Large intestine (tissue), 3 donors: ENCODE measurements at regions not wholly inside any gene's neighbourhood (a gene's known extent, or its start where the extent isn't known, plus 50 kb on each side); places are given as distances from the start of the nearest gene placed in this dataset.
"Not testable (repeated sequence)": the region's sequence is repeated elsewhere in the genome, so short reads cannot be mapped to it uniquely, and the experiment has no call there.

Experiments used
- DNase-seq, 2 donors: peaks; one replicate each; pipeline versions ENCODE4 v3.0.0 to v3.0.0-alpha.2; 2013
- H3K27ac ChIP-seq: one replicate; pipeline ENCODE4 v1.5.1; 2013; ENCODE audit warnings: low read length
- H3K27me3 ChIP-seq: 2 replicates; pipeline ENCODE4 v1.6.1; 2013; ENCODE audit warnings: low read length; ENCODE audit not compliant: control insufficient read depth, insufficient read depth
- H3K36me3 ChIP-seq: 2 replicates; pipeline ENCODE4 v1.6.1; 2013; ENCODE audit warnings: low read length; ENCODE audit not compliant: control insufficient read depth, insufficient read depth
- H3K4me1 ChIP-seq: one replicate; pipeline ENCODE4 v1.6.1; 2013; ENCODE audit warnings: low read length; ENCODE audit not compliant: control insufficient read depth, insufficient read depth
- H3K4me3 ChIP-seq: one replicate; pipeline ENCODE4 v1.5.1; 2013; ENCODE audit warnings: low read length
- H3K9me3 ChIP-seq: one replicate; pipeline ENCODE4 v1.6.1; 2013; ENCODE audit warnings: mild to moderate bottlenecking, low read depth, low read length, moderate library complexity; ENCODE audit not compliant: control insufficient read depth
- WGBS: methylation state at CpG from one replicate; pipeline ENCODE4 v1.1.5; 2013; ENCODE audit warnings: low lambda C conversion rate; ENCODE audit not compliant: insufficient coverage; 5-methylcytosine and 5-hydroxymethylcytosine counted together

DNA sequence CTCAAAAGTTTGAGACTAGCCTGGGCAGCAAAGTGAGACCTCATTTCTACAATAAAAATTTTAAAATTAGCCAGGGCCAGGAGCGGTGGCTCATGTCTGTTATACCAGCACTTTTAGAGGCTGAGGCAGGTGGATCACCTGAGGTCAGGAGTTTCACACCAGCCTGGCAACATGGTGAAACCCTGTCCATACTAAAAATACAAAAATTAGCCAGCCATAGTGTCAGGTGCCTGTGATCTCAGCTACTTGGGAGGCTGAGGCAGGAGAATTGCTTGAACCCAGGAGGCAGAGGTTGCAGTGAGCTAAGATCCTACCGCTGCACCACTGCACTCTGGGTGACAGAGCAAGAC lies 85.1 kb upstream of the MAP4 start:
- not testable (repeated sequence) for H3K27me3 ChIP-seq, H3K27ac ChIP-seq, H3K9me3 ChIP-seq, H3K4me3 ChIP-seq, DNase-seq, H3K4me1 ChIP-seq, H3K36me3 ChIP-seq
- no CpG with 5 or more reads among the region's 2 CpGs for WGBS

DNA sequence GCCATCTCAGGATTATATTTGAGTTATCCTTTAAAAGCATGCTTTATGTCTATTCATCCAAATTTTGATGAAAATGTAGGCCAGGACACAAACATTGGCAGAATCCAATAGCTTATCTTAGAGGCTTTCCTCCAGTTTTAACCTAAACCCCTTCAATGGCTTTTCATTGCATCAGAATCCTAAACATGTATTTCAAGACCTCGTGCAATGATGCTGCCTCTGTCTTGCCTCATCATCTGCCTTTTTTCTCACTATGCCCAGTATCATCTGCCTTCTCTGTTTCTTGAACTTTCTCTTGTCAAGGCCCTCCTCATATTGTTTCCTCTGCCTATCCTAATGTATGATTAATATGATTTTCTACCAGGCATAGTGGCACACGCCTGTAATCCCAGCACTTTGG lies 76.1 kb upstream of the MAP4 start:
- no peak for DNase-seq
- Histone ChIP-seq H3K4me3 (no peak overlapping the region), H3K9me3 (no peaks in the 10 kb centered on the region), H3K27me3 (no peaks in the 10 kb centered on the region), H3K4me1 (peaks cover 2% of the 10 kb centered on the region), H3K36me3 (no peaks in the 10 kb centered on the region), H3K27ac (no peak overlapping the region)
- WGBS = 94% methylated on average over 2 of the region's 2 CpGs

DNA sequence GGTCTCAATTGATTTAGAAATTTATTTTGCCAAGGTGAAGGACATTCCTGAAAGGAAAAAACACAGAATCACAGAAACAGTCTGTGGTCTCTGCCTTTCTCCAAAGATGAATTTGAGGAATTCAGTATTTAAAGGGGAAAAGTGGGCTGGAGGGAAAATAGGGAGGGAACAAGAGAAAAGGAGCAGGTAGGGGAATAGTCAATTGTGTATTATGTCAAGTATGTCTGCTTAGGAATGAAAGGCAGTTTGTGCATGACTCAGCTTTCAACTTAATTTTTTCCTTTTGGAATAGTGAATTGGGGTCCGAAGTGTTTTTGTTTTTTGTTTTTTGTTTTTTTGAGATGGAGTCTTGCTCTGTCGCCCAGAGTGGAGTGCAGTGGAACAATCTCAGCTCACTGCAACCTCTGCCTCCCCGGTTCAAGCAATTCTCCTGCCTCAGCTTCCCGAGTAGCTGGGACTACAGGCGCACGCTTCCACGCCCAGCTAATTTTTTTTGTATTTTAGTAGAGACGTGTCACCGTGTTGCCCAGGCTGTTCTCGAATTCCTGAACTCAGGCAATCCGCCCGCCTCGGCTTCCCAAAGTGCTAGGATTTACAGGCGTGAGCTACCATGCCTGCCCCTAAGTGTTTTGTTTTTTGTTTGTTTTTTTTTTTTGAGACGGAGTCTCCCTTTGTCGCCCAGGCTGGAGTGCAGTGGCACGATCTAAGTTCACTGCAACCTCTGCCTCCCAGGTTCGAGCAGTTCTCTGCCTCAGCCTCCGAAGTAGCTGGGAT lies 74.1 kb upstream of the MAP4 start:
- Histone ChIP-seq H3K9me3 (no peaks in the 10 kb centered on the region), H3K4me1 (peaks cover 7% of the 10 kb centered on the region), H3K27ac (no peak overlapping the region), H3K36me3 (no peaks in the 10 kb centered on the region), H3K4me3 (no peak overlapping the region), H3K27me3 (no peaks in the 10 kb centered on the region)
- no peak for DNase-seq
- no CpG with 5 or more reads among the region's 19 CpGs for WGBS

DNA sequence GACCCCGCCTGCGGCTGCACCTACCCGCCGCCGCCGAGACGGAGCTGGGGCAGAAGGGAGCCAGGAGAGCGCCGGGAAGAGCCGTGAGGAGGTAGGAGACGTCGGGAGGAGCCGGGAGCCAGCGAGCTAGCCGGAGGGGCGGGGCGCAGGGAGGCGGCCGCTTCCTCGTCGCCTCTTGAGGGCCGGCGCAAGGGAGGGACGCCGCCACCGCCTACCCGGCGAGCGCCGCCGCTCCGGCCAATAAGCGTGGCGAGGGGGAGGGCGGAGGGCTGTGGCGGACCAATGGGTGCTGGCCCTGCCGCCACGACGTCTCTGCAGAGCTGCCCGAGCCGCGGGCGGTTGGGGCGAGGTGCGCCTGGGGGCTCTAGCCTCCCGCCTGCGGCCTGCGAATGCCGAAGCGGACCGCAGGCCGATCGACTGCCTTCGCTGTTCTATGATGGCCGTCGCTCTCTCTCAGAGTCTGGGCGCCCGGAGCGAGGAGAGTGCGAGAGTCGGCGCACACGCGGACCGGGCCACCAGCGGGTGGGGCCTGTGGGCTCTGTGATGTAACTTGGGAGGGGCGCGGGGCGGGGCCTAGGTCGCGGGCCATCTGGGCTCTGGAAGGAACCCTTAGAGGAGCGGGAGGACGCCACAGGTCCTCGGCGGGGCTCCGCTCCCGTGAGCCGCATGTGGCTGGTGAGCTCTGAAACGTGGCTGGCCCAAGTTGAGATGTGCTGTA lies 72.7 kb upstream of the MAP4 start:
- Histone ChIP-seq H3K4me3 (peak overlapping the region; percentile 92), H3K9me3 (no peaks in the 10 kb centered on the region), H3K36me3 (peaks cover 2% of the 10 kb centered on the region), H3K27me3 (no peaks in the 10 kb centered on the region), H3K4me1 (peaks cover 7% of the 10 kb centered on the region), H3K27ac (peak overlapping the region; percentile 100)
- DNase-seq = peak; percentile 97 to 99
- WGBS = 0% methylated on average over 1 of the region's 79 CpGs

DNA sequence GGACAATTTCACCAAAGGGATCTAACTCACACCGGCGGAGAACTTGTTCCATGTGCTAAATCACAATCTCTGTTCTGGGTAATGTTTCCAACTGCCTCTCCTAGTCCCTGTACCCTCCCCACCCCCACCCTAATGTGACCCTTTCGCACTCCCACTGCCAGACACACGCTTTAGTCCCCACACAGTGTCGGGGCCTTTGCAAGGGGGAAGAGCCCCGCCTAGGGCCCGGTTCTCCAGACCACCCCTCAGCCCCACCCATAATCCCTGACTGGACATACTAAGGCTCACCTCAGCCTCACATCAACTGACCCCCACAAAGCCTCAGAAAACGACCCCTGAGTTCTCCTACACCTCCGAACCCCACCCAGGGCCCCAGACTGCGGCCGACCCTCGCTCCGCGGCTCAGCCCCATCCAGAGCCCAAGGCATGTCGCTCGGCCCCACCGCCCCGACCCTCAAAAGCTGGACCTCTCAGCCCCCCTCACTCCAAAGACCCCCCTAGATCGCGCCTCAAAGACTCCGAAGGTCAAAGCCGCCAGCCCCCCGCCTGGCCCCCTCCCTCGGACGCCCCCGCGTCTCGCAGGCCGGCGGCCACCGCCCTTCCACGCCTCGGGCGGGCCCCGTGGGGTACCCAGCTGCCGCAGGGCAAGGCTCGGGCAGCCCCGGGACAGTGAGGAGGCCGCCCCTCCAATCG lies 72.0 kb upstream of the MAP4 start:
- peaks cover 5% of the 10 kb centered on the region for H3K36me3 ChIP-seq
- peaks cover 7% of the 10 kb centered on the region for H3K4me1 ChIP-seq
- no peaks in the 10 kb centered on the region for H3K27me3 ChIP-seq
- peak; percentile 37 to 63 for DNase-seq
- no peaks in the 10 kb centered on the region for H3K9me3 ChIP-seq
- H3K4me3 ChIP-seq = peak overlapping the region; percentile 92
- H3K27ac ChIP-seq = peak overlapping the region; percentile 100
- WGBS = no CpG with 5 or more reads among the region's 40 CpGs

DNA sequence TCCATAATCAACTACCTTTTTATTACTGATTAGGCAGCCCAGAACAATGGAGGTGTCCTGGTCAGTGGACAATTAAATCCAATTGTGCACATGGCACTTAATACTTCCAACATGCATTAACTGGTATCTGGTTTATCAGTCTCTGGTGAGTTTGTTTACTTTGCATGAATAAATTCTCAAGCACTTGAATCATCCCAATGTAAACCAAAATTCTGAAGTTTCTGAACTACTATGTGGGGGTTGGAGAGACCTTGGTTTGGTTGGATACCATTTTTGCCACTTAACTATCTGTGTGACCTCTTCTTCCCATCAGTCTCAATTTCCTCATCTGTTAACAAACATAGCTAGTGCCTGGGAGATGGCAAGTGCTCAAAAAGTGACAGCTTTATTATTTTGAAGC lies 70.5 kb upstream of the MAP4 start:
- peak overlapping the region; percentile 100 for H3K27ac ChIP-seq
- DNase-seq = no peak
- no peaks in the 10 kb centered on the region for H3K27me3 ChIP-seq
- H3K36me3 ChIP-seq = peaks cover 5% of the 10 kb centered on the region
- H3K4me3 ChIP-seq = no peak overlapping the region
- H3K4me1 ChIP-seq = peaks cover 10% of the 10 kb centered on the region
- no peaks in the 10 kb centered on the region for H3K9me3 ChIP-seq

DNA sequence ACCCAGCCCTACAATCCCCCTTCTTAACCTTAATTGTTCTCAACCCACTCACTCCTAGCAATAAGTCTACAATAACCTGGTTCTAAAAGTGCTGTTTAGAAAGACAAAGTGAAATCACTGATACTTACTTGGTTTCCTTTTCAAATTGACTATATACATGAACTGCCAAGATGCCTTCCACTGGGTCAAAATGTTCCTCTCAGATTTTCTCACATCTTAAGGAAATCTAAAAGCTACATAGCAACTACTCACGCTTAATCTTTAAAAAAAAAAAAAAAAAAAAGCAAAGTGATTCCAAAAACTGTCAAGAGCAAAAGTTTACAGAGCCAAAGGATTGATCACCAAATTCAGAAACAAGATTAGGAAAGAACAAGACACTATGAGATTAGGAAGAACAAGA lies 68.7 kb upstream of the MAP4 start:
- no peak overlapping the region for H3K4me3 ChIP-seq
- no peak overlapping the region for H3K27ac ChIP-seq
- DNase-seq = no peak
- peaks cover 5% of the 10 kb centered on the region for H3K36me3 ChIP-seq
- H3K27me3 ChIP-seq = no peaks in the 10 kb centered on the region
- 100% methylated on average over 1 of the region's 1 CpG for WGBS
- no peaks in the 10 kb centered on the region for H3K9me3 ChIP-seq
- H3K4me1 ChIP-seq = peaks cover 10% of the 10 kb centered on the region

DNA sequence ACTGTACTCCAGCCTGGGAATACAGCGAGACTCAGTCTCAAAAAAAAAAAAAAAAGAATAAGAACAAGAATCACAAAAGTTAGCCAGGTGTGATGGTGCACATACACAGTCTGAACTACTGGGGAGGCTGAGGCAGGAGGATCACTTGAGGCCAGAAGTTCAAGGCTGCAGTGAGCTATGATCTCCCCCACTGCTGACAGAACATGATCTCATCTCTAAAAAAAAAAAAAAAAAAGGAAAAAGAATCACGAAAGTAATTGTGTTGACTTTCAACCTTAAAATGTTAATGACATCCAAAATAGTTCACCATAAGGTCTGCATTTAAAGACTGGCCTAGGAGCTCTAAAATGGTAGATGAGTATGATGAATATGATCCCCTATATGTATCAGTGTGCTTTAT lies 68.0 kb upstream of the MAP4 start:
- Histone ChIP-seq H3K4me3 (no peak overlapping the region), H3K27me3 (no peaks in the 10 kb centered on the region), H3K4me1 (peaks cover 10% of the 10 kb centered on the region), H3K9me3 (no peaks in the 10 kb centered on the region), H3K36me3 (peaks cover 5% of the 10 kb centered on the region), H3K27ac (no peak overlapping the region)
- DNase-seq = no peak
- WGBS = no CpG with 5 or more reads among the region's 2 CpGs

DNA sequence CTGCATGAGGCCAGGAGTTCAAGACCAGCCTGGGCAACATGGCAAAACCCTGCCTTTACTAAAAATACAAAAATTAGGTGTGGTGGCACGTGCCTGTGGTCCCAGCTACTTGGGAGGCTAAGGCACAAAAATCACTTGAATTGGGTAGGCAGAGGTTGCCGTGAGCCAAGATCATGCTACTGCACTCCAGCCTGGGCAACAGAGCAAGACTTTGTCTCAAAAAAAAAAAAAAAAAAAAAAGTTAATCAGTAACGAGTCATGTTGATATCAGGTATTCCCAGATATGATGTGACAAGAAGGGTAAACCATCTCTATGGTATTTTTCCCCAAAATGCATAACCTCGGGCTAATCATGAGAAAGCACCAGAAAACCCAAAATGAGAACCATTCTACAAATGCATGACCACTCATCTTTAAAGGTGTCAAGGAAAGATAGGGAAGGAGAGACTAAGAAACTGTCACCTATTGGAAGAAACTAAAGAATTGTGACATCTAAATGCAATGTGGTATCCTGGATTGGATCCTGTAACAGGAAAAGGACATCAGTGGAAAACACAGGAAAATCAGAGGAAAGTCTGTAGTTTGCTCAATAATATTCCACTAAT lies 66.5 kb upstream of the MAP4 start:
- H3K9me3 ChIP-seq = no peaks in the 10 kb centered on the region
- peak in 1 of 2 donors; percentile 21 for DNase-seq
- H3K36me3 ChIP-seq = peaks cover 5% of the 10 kb centered on the region
- no peaks in the 10 kb centered on the region for H3K27me3 ChIP-seq
- H3K4me3 ChIP-seq = no peak overlapping the region
- H3K4me1 ChIP-seq = peaks cover 10% of the 10 kb centered on the region
- WGBS = 57% methylated on average over 2 of the region's 4 CpGs
- H3K27ac ChIP-seq = no peak overlapping the region

DNA sequence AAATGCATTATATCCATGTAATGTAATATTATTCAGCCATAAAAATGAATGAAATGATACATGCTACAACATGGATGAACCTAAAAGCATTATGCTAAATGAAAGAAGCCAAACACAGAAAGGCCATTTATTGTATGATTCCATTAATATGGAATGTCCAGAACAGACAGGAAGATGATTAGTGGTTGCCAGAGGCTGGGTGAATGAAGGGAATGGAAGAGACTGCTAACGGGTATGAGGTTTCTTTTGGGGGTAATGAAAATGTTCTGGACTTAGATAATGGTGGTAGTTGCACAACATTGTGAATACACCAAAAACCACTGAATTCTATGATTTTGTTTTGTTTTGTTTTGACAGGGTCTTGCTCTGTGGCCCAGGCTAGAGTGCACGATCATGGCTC lies 61.6 kb upstream of the MAP4 start:
- Histone ChIP-seq H3K27ac (no peak overlapping the region), H3K4me3 (no peak overlapping the region), H3K4me1 (peaks cover 2% of the 10 kb centered on the region), H3K27me3 (no peaks in the 10 kb centered on the region), H3K9me3 (no peaks in the 10 kb centered on the region), H3K36me3 (no peaks in the 10 kb centered on the region)
- DNase-seq = no peak
- no CpG with 5 or more reads among the region's 2 CpGs for WGBS
